ENCODE measurements at regions not wholly inside any gene's neighbourhood (a gene's known extent, or its start where the extent isn't known, plus 50 kb on each side); places are given as distances from the start of the nearest gene placed in this dataset.
A peak's percentile ranks its signal among the peaks of the same experiment; 100 is the strongest.
"Not testable (repeated sequence)": the region's sequence is repeated elsewhere in the genome, so short reads cannot be mapped to it uniquely, and the experiment has no call there.

DNA sequence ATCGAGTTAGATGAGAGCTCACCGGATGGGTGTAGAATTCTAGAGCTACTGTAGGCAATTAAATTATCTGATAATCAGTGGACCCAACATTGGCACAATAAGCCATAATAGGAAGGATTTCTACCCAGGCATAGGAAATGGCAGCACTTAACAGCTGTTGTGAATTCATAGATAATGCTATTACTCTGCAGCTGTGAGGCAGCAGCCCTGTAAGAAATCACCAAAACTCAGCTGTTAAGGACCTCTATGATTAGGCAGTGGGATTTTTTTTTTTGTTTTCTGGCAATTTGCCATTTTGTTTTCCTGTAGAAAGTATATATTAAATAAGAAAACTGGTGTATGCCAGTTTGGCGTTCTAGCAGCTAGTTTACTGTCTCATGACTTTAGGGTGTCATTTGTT is 609.1 kb upstream of the SLC35B3 start:
- no peak for DNase-seq

- no peak for DNase-seq
These were observed 605.4 kb upstream of the SLC35B3 start for GRCh38 chr6:9040718-9041117.

- no peak for DNase-seq
These were observed 603.9 kb upstream of the SLC35B3 start for GRCh38 chr6:9039258-9039657.

GRCh38 chr6:9028086-9028485 is 592.7 kb upstream of the SLC35B3 start:
- no peak for DNase-seq

- no peak for DNase-seq
These were observed 590.5 kb upstream of the SLC35B3 start for GRCh38 chr6:9025796-9026394.

DNA sequence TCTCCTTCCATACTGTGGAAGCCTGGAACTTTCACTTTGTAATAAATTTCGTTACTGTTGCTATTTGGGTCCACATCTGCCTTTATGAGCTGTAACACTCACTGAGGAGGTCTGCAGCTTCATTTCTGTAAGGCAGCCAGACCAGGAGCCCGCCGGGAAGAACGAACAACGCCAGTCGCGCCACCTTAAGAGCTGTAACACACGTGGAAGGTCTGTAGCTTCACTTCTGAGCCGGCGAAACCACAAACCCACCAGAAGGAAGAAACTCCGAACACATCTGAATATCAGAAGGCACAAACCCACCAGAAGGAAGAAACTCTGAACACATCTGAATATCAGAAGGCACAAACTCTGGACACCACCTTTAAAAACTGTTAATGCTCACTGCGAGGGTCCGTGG is 589.9 kb upstream of the SLC35B3 start:
- no peak for DNase-seq

DNA sequence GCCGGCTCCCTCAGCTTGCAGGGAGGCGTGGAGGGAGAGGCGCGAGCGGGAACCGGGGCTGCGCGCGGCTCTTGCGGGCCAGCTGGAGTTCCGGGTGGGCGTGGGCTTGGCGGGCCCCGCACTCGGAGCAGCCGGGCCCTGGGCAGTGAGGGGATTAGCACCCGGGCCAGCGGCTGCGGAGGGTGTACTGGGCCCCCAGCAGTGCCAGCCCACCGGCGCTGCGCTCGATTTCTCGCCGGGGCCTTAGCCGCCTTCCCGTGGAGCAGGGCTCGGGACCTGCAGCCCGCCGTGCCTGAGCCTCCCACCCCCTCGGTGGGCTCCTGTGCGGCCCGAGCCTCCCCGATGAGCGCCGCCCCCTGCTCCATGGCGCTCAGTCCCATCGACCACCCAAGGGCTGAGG is 588.9 kb upstream of the SLC35B3 start:
- not testable (repeated sequence) for DNase-seq

GRCh38 chr6:9020001-9020400 is 584.7 kb upstream of the SLC35B3 start:
- no peak for DNase-seq

GRCh38 chr6:9009931-9010330 is 574.6 kb upstream of the SLC35B3 start:
- DNase-seq: no peak

- no peak for DNase-seq
These were observed 571.7 kb upstream of the SLC35B3 start for GRCh38 chr6:9007027-9007426.

GRCh38 chr6:9002833-9003232 is 567.5 kb upstream of the SLC35B3 start:
- DNase-seq: no peak

- no peak for DNase-seq
These were observed 559.8 kb upstream of the SLC35B3 start for GRCh38 chr6:8995156-8995555.

DNA sequence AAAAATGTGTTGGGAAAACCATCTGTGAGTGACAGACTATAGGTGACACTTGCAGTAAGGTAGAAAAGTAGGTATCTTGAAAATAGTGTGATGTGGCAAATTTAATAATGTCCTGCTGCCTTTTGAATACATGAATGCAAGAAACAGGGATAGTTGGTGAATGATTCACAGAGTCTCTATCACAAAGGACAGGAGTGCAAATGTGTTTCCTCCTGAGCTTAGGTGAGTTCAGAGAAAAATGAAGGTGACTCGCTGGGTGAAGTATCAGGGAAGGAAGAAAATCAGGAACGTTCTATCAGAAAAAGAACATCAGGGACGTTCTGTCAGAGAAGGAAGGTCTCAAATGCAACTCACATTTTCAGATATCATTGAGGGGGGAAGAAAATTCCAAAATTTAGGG is 557.8 kb upstream of the SLC35B3 start:
- DNase-seq: no peak

DNA sequence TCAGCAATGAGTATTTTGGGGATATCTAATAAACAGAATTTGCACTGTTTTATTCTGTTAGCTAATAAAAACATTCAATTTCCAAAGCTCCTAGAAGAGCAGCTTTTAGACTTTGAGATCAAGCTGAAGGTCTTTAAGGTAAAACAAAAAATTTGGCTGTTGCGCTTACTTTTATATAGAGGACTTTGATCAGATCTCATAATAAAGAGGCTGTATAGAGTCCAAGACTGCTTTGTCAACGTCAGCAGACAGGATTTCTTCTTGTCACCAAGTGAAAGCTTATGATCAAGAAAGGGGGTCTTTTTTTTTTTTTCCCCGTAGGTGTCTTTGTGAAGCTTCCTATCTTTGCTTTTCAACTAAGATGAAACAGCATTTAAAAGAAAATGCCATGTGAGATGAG is 556.5 kb upstream of the SLC35B3 start:
- no peak for DNase-seq

- DNase-seq: no peak
These were observed 554.7 kb upstream of the SLC35B3 start for GRCh38 chr6:8990075-8990474.

DNA sequence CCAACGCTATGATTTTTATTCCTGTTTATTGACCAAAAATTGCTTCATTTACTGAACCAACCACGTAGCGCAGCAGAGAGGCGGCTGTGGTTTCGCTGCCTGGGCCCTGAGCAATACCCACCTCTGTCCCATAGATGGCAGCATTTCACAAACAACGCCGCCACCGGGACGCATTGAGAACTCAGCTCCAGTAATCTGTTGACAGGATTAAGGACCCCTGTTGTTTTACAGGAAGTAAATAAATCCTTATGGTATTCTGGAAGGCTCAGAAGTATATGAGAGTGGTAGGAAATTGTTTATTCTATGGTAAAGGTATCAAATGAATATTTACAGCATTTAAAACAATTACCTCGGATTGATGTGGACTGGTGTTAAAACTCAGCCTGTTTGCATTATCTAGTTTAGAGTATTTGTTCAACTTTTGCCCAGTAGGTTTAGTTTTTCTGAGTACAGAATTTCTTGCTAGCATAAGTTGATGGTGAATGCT is 547.9 kb upstream of the SLC35B3 start:
- DNase-seq: peak; percentile 62 to 70

DNA sequence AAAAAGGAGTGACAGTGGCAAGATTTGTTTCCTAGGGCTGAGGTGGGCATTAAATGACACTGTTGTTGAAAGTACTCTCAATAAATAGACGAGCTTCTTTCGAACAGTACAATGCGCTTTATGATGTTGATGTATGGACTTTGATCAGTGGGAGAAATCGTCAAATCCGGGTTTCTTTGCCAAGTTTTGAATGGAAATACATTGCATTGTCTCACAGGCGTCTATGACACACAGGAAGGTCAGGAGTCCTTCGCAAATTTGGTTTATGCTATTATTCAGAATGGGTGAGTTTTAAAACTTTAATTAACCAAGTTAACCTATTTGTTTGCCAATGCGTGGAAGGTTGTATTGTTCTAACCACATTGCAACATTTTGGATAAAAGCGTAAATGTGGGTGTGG is 547.3 kb upstream of the SLC35B3 start:
- DNase-seq: no peak

- no peak for DNase-seq
These were observed 538.0 kb upstream of the SLC35B3 start for GRCh38 chr6:8973395-8973794.

DNA sequence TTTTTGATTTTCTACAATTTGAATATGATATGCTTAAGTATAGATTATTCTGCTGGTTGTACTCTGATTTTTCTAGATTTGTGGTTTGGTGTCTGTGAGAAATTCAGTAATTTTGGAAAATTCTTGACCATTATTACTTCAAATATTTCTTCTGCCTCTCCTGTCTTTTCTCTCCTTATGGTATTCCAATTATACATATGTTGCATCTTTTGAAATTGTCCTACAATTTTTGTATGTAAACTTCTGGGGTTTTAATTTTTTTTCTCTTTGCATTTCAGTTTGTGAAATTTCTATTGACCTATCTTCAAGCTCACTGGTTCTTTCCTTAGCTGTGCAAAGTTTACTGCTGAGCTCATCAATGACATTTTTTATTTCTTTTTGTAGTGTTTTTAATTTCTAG is 534.4 kb upstream of the SLC35B3 start:
- no peak for DNase-seq

DNA sequence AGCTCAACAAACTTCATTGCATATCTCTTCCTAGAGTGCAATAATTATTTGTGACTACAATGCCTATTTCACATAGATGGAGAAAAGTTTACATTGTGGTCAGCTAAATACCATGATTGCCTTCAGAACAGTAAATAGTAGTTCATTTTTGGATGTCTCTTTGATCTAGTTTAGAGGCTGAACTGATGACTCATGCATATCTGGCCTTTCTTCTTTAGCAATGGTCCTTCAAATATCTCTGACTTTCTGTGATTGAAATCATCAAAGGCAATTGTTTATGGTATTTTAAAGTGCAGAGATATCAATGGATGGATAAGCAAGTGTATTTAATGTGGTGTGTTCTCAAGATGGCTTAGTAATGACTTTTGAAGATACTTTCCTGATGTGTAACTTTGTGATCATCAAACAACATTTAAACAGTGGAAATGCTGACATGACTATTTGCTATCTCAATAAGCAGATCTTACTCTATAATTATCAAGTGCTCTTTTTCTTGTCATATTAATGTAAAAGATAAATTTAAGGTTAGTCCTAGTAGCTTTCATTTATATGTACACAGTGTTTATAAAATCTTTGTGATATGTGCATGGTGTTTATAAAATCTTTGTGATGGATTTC is 523.7 kb upstream of the SLC35B3 start:
- no peak for DNase-seq

- DNase-seq: no peak
These were observed 518.0 kb upstream of the SLC35B3 start for GRCh38 chr6:8953310-8953709.

- no peak for DNase-seq
These were observed 513.4 kb upstream of the SLC35B3 start for GRCh38 chr6:8948733-8949132.

- DNase-seq: no peak
These were observed 512.6 kb upstream of the SLC35B3 start for GRCh38 chr6:8947900-8948299.

- DNase-seq: no peak
These were observed 509.2 kb upstream of the SLC35B3 start for GRCh38 chr6:8944548-8944947.

DNA sequence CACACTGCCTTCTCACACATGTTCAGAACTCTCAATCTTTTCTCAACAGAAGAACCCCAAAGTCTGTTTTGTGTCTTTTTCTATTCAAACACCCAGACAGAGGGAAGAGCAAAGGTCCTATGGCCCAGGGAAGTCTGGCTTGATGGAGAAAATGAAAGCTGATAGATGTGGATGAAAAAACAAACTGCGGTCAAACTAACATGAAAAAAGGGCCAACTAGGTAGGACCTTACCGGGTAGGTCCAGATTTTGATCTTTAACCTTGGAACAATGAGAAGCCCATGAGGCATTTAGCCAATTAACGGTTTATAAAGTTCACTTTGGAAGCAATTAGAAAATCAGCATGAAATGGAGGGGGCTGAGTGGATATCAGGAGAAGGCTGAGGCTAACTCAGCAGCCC is 507.7 kb upstream of the SLC35B3 start:
- DNase-seq: no peak
